ENCODE measurements at regions not wholly inside any gene's neighbourhood (a gene's known extent, or its start where the extent isn't known, plus 50 kb on each side); places are given as distances from the start of the nearest gene placed in this dataset.

DNA sequence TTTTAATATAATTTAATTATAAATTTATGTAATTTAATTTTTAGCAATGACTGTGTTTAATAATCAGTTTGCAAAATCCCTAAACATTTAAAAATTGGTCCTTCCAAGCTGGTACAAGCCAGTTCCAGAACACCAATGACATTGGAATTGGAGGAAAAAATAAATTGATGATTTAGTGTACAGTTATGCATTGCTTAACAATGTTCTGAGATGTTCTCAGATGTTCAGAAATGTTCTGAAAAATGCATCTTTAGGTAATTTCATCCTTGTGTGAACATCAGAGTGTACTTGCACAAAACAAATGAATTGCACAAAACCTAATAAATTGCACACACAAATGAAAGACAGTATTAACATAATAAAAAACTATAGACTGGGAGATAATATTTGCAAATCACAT is 95.2 kb downstream of the TRIB2 start:
- no peak for TF ChIP-seq CTCF (IDR thresholded peaks at IDR 0.05)
- no peak for TF ChIP-seq POLR2AphosphoS5 (IDR thresholded peaks at IDR 0.05; ENCODE audit: insufficient read depth in 1 of 2, low read depth in 1 of 2)
- TF ChIP-seq POLR2A (IDR thresholded peaks at IDR 0.05) = no peak

All from vagina (tissue), 2 donors.